MV-4-11 (cell line): ENCODE measurements at regions not wholly inside any gene's neighbourhood (a gene's known extent, or its start where the extent isn't known, plus 50 kb on each side); places are given as distances from the start of the nearest gene placed in this dataset.
"Not testable (repeated sequence)": the region's sequence is repeated elsewhere in the genome, so short reads cannot be mapped to it uniquely, and the experiment has no call there.

Source experiments
- DNase-seq: peaks from one replicate; lab custom pipeline; 2025; lab: John Stamatoyannopoulos, UW

GRCh38 chr14:57150449-57150848, 118.3 kb downstream of the EXOC5 start:
- DNase-seq, result no peak

- no peak for DNase-seq
These were observed 129.5 kb downstream of the EXOC5 start for GRCh38 chr14:57139173-57139572.

- DNase-seq, result no peak
These were observed 131.9 kb downstream of the EXOC5 start for GRCh38 chr14:57136669-57137328.

GRCh38 chr14:57127809-57128208, 140.9 kb downstream of the EXOC5 start:
- not testable (repeated sequence) for DNase-seq

- no peak for DNase-seq
These were observed 146.6 kb downstream of the EXOC5 start for GRCh38 chr14:57122129-57122528.

GRCh38 chr14:57112072-57112807, 156.5 kb downstream of the EXOC5 start:
- not testable (repeated sequence) for DNase-seq

GRCh38 chr14:57110411-57110810, 158.3 kb downstream of the EXOC5 start:
- DNase-seq, result not testable (repeated sequence)

GRCh38 chr14:57091030-57091608, 177.6 kb downstream of the EXOC5 start:
- DNase-seq, result no peak

- DNase-seq, result no peak
These were observed 178.8 kb downstream of the EXOC5 start for GRCh38 chr14:57089901-57090300.

GRCh38 chr14:57087841-57088240, 180.9 kb downstream of the EXOC5 start:
- DNase-seq, result no peak

GRCh38 chr14:57086271-57087162, 182.2 kb downstream of the EXOC5 start:
- no peak for DNase-seq

- DNase-seq, result no peak
These were observed 182.9 kb downstream of the EXOC5 start for GRCh38 chr14:57085801-57086200.

- DNase-seq, result no peak
These were observed 183.7 kb downstream of the EXOC5 start for GRCh38 chr14:57085043-57085442.

- DNase-seq, result no peak
These were observed 188.0 kb downstream of the EXOC5 start for GRCh38 chr14:57080691-57081090.

- DNase-seq, result no peak
These were observed 190.7 kb downstream of the EXOC5 start for GRCh38 chr14:57078054-57078453.

- no peak for DNase-seq
These were observed 194.7 kb downstream of the EXOC5 start for GRCh38 chr14:57073986-57074385.

GRCh38 chr14:57071639-57072038, 197.1 kb downstream of the EXOC5 start:
- no peak for DNase-seq

- DNase-seq, result no peak
These were observed 199.0 kb downstream of the EXOC5 start for GRCh38 chr14:57069702-57070101.

- no peak for DNase-seq
These were observed 200.2 kb downstream of the EXOC5 start for GRCh38 chr14:57068511-57068910.

GRCh38 chr14:57066887-57067513, 201.7 kb downstream of the EXOC5 start:
- peak; percentile 34 for DNase-seq

GRCh38 chr14:57066463-57066862, 202.2 kb downstream of the EXOC5 start:
- DNase-seq, result no peak
